ENCODE measurements at regions not wholly inside any gene's neighbourhood (a gene's known extent, or its start where the extent isn't known, plus 50 kb on each side); places are given as distances from the start of the nearest gene placed in this dataset.
A peak's percentile ranks its signal among the peaks of the same experiment; 100 is the strongest.

DNA sequence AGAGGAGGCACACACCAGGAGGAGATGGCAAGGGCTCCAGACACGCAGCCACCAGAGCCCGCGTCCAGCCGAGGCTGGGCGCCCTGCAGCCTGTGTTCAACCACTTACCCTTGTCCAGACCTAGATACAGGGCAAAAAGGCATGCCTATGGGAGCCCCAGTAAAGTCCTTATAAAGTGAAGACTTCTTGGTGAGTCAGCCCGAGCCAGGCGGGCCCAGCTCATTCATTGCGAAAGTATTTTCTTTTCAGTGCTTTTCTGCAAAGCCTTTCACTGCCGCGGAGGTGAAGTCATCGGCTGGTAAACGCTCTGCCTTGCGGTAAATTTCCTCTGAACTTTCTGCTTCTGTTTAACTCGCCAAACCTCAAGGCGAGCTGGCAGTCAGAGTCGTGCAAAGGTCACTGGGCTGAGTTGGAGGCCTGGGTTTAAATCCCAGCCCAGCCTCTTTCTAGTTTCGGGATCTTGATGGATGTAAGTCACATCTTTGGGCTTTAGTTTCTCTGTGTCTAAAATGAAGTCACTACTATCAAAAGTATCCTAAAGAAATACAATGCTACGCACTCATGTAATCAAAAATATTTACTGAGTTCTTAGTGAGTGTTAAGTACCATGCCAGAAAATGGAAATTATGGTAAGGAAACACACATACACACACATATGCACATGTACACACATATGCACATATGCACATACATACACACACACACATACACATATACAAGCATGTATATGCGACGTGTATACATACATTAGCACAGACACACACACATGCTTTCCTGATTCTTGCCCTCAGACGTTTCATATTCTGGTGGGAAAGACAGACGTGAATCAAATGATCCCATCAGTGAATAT lies 54.7 kb upstream of the IFFO2 start (continued):
- TF ChIP-seq, protein P1, sequence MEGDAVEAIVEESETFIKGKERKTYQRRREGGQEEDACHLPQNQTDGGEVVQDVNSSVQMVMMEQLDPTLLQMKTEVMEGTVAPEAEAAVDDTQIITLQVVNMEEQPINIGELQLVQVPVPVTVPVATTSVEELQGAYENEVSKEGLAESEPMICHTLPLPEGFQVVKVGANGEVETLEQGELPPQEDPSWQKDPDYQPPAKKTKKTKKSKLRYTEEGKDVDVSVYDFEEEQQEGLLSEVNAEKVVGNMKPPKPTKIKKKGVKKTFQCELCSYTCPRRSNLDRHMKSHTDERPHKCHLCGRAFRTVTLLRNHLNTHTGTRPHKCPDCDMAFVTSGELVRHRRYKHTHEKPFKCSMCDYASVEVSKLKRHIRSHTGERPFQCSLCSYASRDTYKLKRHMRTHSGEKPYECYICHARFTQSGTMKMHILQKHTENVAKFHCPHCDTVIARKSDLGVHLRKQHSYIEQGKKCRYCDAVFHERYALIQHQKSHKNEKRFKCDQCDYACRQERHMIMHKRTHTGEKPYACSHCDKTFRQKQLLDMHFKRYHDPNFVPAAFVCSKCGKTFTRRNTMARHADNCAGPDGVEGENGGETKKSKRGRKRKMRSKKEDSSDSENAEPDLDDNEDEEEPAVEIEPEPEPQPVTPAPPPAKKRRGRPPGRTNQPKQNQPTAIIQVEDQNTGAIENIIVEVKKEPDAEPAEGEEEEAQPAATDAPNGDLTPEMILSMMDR (IDR thresholded peaks at IDR 0.05), result no peak
- TF ChIP-seq EHMT2 (IDR thresholded peaks at IDR 0.05; ENCODE audit: low read depth) (no peak), SMC3 (IDR thresholded peaks at IDR 0.05) (peak; percentile 44; the same call in 2 of the 3 replicates), HEYL (CRISPR knock-in tag; IDR thresholded peaks at IDR 0.05) (no peak), MYC (IDR thresholded peaks at IDR 0.05; ENCODE audit: borderline replicate concordance, low read length) (no peak), ESRRA (IDR thresholded peaks at IDR 0.05; ENCODE audit: borderline replicate concordance, low read length) (no peak), POLR2AphosphoS2 (conservative IDR thresholded peaks at IDR 0.05; ENCODE audit: low read length) (no peak), CBX8 (IDR thresholded peaks at IDR 0.05) (no peak), MAZ (IDR thresholded peaks at IDR 0.05; ENCODE audit: borderline replicate concordance, low read depth, low read length) (no peak), HOXB5 (CRISPR knock-in tag; IDR thresholded peaks at IDR 0.05) (no peak; the same call in 1 of the 2 replicates), RNF2 (IDR thresholded peaks at IDR 0.05; ENCODE audit: borderline replicate concordance, low read depth) (no peak), ZSCAN20 (CRISPR knock-in tag; IDR thresholded peaks at IDR 0.05) (no peak)
- TF ChIP-seq, protein P2, sequence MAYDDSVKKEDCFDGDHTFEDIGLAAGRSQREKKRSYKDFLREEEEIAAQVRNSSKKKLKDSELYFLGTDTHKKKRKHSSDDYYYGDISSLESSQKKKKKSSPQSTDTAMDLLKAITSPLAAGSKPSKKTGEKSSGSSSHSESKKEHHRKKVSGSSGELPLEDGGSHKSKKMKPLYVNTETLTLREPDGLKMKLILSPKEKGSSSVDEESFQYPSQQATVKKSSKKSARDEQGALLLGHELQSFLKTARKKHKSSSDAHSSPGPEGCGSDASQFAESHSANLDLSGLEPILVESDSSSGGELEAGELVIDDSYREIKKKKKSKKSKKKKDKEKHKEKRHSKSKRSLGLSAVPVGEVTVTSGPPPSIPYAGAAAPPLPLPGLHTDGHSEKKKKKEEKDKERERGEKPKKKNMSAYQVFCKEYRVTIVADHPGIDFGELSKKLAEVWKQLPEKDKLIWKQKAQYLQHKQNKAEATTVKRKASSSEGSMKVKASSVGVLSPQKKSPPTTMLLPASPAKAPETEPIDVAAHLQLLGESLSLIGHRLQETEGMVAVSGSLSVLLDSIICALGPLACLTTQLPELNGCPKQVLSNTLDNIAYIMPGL (CRISPR knock-in tag; IDR thresholded peaks at IDR 0.05; ENCODE audit: borderline replicate concordance), result no peak
- TF ChIP-seq, protein P3, sequence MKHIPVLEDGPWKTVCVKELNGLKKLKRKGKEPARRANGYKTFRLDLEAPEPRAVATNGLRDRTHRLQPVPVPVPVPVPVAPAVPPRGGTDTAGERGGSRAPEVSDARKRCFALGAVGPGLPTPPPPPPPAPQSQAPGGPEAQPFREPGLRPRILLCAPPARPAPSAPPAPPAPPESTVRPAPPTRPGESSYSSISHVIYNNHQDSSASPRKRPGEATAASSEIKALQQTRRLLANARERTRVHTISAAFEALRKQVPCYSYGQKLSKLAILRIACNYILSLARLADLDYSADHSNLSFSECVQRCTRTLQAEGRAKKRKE (CRISPR knock-in tag; IDR thresholded peaks at IDR 0.05; ENCODE audit: low read depth), result no peak
- TF ChIP-seq, protein P4, sequence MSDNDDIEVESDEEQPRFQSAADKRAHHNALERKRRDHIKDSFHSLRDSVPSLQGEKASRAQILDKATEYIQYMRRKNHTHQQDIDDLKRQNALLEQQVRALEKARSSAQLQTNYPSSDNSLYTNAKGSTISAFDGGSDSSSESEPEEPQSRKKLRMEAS (IDR thresholded peaks at IDR 0.05), result peak; percentile 77

DNA sequence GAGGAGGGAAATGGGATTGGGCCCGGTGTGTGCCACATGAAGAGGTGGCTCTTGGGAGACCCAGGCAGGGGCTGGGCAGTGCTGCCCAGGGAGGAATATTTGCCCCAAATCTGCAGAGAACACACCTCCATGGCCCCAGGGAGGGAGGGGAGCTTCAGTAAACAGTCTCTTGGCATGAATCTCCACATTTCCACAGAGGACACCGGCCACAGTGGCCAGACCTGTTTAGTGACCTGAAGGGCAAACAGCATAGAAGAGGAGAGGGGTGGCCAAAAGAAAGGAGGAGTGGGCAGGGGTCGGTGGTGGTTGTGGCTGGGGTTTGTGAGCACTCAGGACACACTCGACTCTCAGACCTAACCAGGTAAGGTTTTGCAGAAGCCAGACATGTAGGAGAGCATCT lies 54.0 kb upstream of the IFFO2 start:
- DNase-seq (ENCODE audit: low read depth in 1 of 2, low spot score in 1 of 2) (no peak), ATAC-seq (peak in 1 of 2 experiments; percentile 23; a peak in 4 of 6 replicates), FAIRE-seq (no peak)
- H3K4me3 ChIP-seq, result 0 out of 3 replicates have a peak overlapping the region, but pooled peaks have one; percentile 11
- no peaks in the 10 kb centered on the region for H3K9me3 ChIP-seq
- H3K4me2 ChIP-seq, result peak overlapping the region; percentile 69
- H3K27ac ChIP-seq, result peak overlapping the region; percentile 97 to 100
- POLR2A ChIA-PET, result interaction anchor here (1.2 to 1.6 kb wide), 4 partner anchors 54 to 77 kb away, joined by 3 to 4 read pairs (median 3); partner anchors contain the start of gene IFFO2
- H3K4me1 ChIP-seq, result peaks cover 85% of the 10 kb centered on the region
- CTCF ChIA-PET, result interaction anchor here (1.2 to 4.7 kb wide), 8 partner anchors 35 to 105 kb away, joined by 3 to 37 read pairs (median 6); partner anchors contain the start of gene IFFO2
- 5% methylated on average over 4 of the region's 4 CpGs for WGBS (ENCODE audit: missing lambda C conversion rate)
- TF ChIP-seq FOXS1 (CRISPR knock-in tag; IDR thresholded peaks at IDR 0.05) (no peak), ZNF302 (CRISPR knock-in tag; IDR thresholded peaks at IDR 0.05) (no peak), HOXA7 (CRISPR knock-in tag; IDR thresholded peaks at IDR 0.05) (peak; percentile 50; the same call in 1 of the 2 replicates), CEBPB (IDR thresholded peaks at IDR 0.05) (no peak), RARB (CRISPR knock-in tag; IDR thresholded peaks at IDR 0.05) (0 out of 2 replicates have a peak, but pooled peaks have one; percentile 11), MAZ (IDR thresholded peaks at IDR 0.05; ENCODE audit: borderline replicate concordance, low read depth, low read length) (no peak), CBX8 (IDR thresholded peaks at IDR 0.05) (no peak), PHF8 (IDR thresholded peaks at IDR 0.05; ENCODE audit: borderline replicate concordance, low read depth) (no peak), ESRRA (IDR thresholded peaks at IDR 0.05; ENCODE audit: borderline replicate concordance, low read length) (no peak), ZC3H11A (IDR thresholded peaks at IDR 0.05) (no peak), SREBF2 (IDR thresholded peaks at IDR 0.05) (no peak), FOSB (CRISPR knock-in tag; IDR thresholded peaks at IDR 0.05) (peak; percentile 68; the same call in 1 of the 2 replicates), EHMT2 (IDR thresholded peaks at IDR 0.05; ENCODE audit: low read depth) (no peak), MYC (IDR thresholded peaks at IDR 0.05; ENCODE audit: borderline replicate concordance, low read length) (no peak), TFCP2L1 (CRISPR knock-in tag; IDR thresholded peaks at IDR 0.05) (peak; percentile 78; the same call in 1 of the 2 replicates), POLR2AphosphoS2 (conservative IDR thresholded peaks at IDR 0.05; ENCODE audit: low read length) (no peak), KDM5A (IDR thresholded peaks at IDR 0.05) (no peak), CBX2 (IDR thresholded peaks at IDR 0.05; ENCODE audit: borderline replicate concordance, low read depth) (no peak), EHF (CRISPR knock-in tag; IDR thresholded peaks at IDR 0.05) (no peak), FOSL2 (IDR thresholded peaks at IDR 0.05) (no peak), FOSL2 (CRISPR knock-in tag; IDR thresholded peaks at IDR 0.05) (no peak), JUNB (IDR thresholded peaks at IDR 0.05) (no peak), ZSCAN20 (CRISPR knock-in tag; IDR thresholded peaks at IDR 0.05) (no peak)
- TF ChIP-seq, protein P5, sequence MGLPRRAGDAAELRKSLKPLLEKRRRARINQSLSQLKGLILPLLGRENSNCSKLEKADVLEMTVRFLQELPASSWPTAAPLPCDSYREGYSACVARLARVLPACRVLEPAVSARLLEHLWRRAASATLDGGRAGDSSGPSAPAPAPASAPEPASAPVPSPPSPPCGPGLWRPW (IDR thresholded peaks at IDR 0.05), result no peak
- TF ChIP-seq, protein P4 (IDR thresholded peaks at IDR 0.05), result no peak
